ENCODE measurements at regions not wholly inside any gene's neighbourhood (a gene's known extent, or its start where the extent isn't known, plus 50 kb on each side); places are given as distances from the start of the nearest gene placed in this dataset.
"Not testable (repeated sequence)": the region's sequence is repeated elsewhere in the genome, so short reads cannot be mapped to it uniquely, and the experiment has no call there.

DNA sequence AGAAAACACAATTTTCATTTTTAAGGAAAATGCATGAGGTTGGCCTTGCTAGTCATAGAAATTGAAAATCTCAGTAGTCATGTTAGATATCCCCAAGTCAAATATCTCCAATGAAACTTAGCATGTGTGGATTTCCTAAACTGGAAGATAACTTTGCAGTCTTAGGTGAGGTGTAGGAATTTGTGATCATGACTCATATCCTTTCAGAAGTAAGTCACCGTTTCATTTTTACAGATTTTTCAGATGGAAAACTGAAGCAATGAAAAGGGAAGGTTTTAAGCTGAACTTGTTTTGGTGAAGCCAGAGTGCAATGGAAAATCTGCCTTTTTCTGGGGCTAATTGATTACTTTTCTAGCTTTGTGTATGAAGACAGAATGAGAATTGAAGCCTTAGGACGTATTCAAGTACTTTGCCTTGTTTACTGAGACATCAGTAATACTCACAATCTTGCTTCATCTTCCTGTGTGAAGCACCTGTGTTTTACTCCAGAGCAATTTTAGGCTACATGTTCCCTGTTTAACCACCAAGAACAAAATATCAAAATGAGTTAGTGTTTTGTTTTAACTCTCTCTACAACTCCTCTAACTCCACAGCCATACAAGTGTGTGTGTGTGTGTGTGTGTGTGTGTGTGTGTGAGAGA is 1662.8 kb upstream of the ADGRL3 start:
- ATAC-seq (ENCODE audit: low FRiP score in 2 of 2) = no peak
- no peak overlapping the region for H3K27ac ChIP-seq
- H3K4me3 ChIP-seq = no peak overlapping the region
- TF ChIP-seq, protein P1, sequence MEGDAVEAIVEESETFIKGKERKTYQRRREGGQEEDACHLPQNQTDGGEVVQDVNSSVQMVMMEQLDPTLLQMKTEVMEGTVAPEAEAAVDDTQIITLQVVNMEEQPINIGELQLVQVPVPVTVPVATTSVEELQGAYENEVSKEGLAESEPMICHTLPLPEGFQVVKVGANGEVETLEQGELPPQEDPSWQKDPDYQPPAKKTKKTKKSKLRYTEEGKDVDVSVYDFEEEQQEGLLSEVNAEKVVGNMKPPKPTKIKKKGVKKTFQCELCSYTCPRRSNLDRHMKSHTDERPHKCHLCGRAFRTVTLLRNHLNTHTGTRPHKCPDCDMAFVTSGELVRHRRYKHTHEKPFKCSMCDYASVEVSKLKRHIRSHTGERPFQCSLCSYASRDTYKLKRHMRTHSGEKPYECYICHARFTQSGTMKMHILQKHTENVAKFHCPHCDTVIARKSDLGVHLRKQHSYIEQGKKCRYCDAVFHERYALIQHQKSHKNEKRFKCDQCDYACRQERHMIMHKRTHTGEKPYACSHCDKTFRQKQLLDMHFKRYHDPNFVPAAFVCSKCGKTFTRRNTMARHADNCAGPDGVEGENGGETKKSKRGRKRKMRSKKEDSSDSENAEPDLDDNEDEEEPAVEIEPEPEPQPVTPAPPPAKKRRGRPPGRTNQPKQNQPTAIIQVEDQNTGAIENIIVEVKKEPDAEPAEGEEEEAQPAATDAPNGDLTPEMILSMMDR (IDR thresholded peaks at IDR 0.05) = no peak
- TF ChIP-seq EP300 (IDR thresholded peaks at IDR 0.05) (no peak), POLR2AphosphoS5 (IDR thresholded peaks at IDR 0.05) (no peak), POLR2A (IDR thresholded peaks at IDR 0.05) (no peak)
- H3K4me1 ChIP-seq = no peaks in the 10 kb centered on the region
- 53 to 62% methylated on average over 2 of the region's 2 CpGs for WGBS, 2 donors
- H3K36me3 ChIP-seq = no peaks in the 10 kb centered on the region
- DNase-seq = no peak
- H3K9me3 ChIP-seq = no peaks in the 10 kb centered on the region
- H3K27me3 ChIP-seq = no peaks in the 10 kb centered on the region

DNA sequence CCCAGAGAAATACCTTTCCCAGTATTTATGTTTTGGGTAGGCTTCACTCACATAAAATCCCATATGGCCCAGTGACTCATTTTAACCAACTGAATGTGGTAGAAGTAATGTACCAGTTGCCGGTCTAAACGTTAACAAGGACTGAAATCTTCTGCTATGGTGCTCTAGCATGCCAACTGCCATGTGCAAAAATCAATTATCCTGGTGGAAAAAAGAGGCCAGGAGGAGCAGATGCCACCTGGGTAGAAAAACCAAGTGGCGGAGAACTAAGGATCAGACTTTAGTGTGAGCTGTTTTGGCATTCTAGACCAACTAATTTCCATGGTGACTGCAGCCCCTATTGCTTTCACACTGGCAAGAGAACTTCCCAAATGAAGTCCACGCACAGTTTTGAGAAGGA is 1660.7 kb upstream of the ADGRL3 start:
- H3K27me3 ChIP-seq = no peaks in the 10 kb centered on the region
- WGBS, 2 donors = 91 to 94% methylated on average over 4 of the region's 4 CpGs
- TF ChIP-seq POLR2A (IDR thresholded peaks at IDR 0.05) = no peak
- no peak for TF ChIP-seq POLR2AphosphoS5 (IDR thresholded peaks at IDR 0.05)
- TF ChIP-seq EP300 (IDR thresholded peaks at IDR 0.05) = no peak
- TF ChIP-seq, protein P1 (IDR thresholded peaks at IDR 0.05) = no peak
- H3K27ac ChIP-seq = no peak overlapping the region
- no peaks in the 10 kb centered on the region for H3K4me1 ChIP-seq
- H3K9me3 ChIP-seq = no peaks in the 10 kb centered on the region
- ATAC-seq (ENCODE audit: low FRiP score in 2 of 2) = no peak
- no peak overlapping the region for H3K4me3 ChIP-seq
- H3K36me3 ChIP-seq = no peaks in the 10 kb centered on the region
- DNase-seq = no peak

DNA sequence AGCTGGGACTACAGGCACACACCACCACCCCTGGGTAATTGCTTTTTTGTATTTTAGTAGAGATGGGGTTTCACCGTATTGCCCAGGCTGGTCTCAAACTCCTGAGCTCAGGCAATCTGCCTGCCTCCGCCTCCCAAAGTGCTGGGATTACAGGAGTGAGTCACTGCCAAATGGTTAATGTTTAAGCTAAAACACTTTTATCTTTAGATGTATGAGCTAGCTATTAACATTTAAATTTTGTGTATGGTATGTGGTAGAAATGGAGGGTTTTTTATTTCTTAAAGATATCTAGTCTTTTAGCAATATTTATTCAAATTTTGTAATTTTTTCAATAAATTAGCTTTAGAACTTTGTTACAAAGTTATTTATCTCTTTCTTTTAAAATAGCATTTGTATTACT is 1659.8 kb upstream of the ADGRL3 start:
- WGBS, 2 donors = 78% methylated on average over 2 of the region's 2 CpGs
- no peak for ATAC-seq (ENCODE audit: low FRiP score in 2 of 2)
- TF ChIP-seq POLR2A (IDR thresholded peaks at IDR 0.05) = no peak
- TF ChIP-seq, protein P1 (IDR thresholded peaks at IDR 0.05) = no peak
- no peak for TF ChIP-seq POLR2AphosphoS5 (IDR thresholded peaks at IDR 0.05)
- TF ChIP-seq EP300 (IDR thresholded peaks at IDR 0.05) = no peak

DNA sequence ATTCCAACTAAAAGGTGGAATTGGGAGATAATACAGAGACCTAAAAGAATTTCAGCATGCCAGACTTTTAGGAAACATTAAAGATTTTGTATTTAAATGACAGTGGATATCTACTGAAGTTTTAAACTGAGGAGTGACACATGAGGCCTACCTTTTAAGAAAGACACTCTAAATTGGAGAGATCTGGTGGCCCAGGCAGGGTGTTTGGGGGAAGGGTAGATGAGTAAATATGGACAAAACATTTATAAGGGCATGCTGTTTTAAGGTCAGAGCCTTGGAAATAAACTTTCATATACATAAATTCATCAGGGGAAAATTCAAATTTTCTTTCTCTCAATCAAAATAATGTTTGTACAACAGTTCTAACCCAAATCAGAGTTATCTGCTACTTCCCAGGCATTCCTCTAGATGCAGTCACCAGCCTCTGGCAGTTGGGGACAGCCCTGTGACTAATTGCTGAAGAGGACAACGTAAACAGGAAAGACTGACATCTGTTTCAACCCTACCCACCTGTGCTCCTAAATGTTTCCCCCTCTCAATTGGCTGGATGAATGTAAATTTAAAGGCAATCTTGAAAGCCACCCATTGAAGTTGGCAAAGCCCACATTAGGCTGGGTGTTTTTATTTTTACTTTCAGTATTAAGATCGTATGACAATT is 1646.9 kb upstream of the ADGRL3 start:
- no peaks in the 10 kb centered on the region for H3K36me3 ChIP-seq
- DNase-seq = no peak
- no peaks in the 10 kb centered on the region for H3K4me1 ChIP-seq
- H3K4me3 ChIP-seq = peak overlapping the region in 2 of 4 donors; percentile 12 to 18
- no peak overlapping the region for H3K27ac ChIP-seq
- TF ChIP-seq, protein P1 (IDR thresholded peaks at IDR 0.05) = no peak
- TF ChIP-seq POLR2AphosphoS5 (IDR thresholded peaks at IDR 0.05) (no peak), EP300 (IDR thresholded peaks at IDR 0.05) (no peak), POLR2A (IDR thresholded peaks at IDR 0.05) (no peak)
- ATAC-seq (ENCODE audit: low FRiP score in 2 of 2) = no peak
- no peaks in the 10 kb centered on the region for H3K9me3 ChIP-seq
- H3K27me3 ChIP-seq = no peaks in the 10 kb centered on the region
- 28 to 32% methylated on average over 2 of the region's 2 CpGs for WGBS, 2 donors

More for the DNA sequence above, 1659.8 kb upstream of the ADGRL3 start:
- Histone ChIP-seq H3K4me1 (no peaks in the 10 kb centered on the region), H3K27ac (no peak overlapping the region), H3K9me3 (no peaks in the 10 kb centered on the region), H3K4me3 (no peak overlapping the region), H3K27me3 (no peaks in the 10 kb centered on the region), H3K36me3 (no peaks in the 10 kb centered on the region)
- DNase-seq = no peak

DNA sequence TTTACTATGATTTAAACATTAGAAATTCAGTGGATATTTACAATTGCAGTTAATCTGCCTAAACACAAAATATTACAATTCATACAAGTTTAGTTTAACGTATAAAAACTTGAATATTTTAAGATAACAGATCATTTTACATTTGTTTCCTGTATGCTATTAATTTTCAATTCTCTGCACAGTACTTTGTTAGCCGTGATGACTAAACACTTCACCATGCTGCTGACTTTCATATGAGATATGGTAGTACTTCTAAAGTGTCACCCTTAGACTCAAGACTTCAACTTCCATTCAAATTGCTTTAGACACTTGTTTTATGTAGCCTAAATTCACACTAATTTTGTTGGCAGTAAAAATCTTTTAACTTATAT is 1646.4 kb upstream of the ADGRL3 start:
- WGBS, 2 donors = 23 to 31% methylated on average over 2 of the region's 2 CpGs
- ATAC-seq (ENCODE audit: low FRiP score in 2 of 2) = no peak

DNA sequence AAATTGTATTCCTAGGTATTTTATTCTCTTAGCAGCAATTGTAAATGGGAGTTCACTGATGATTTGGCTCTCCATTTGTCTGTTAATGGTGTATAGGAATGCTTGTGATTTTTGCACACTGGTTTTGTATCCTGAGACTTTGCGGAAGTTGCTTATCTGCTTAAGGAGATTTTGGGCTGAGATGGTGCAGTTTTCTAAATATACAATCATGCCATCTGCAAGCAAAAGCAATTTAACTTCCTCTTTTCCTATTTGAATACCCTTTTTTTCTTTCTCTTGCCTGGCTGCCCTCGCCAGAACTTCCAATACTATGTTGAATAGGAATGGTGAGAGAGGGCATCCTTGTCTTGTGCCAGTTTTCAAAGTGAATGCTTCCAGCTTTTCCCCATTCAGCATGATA is 1643.9 kb upstream of the ADGRL3 start:
- not testable (repeated sequence) for DNase-seq; H3K36me3 ChIP-seq; H3K9me3 ChIP-seq; H3K4me3 ChIP-seq; H3K27ac ChIP-seq; H3K4me1 ChIP-seq; ATAC-seq (ENCODE audit: low FRiP score in 2 of 2); H3K27me3 ChIP-seq
- 56 to 59% methylated on average over 2 of the region's 2 CpGs for WGBS, 2 donors

More for the DNA sequence above, 1646.4 kb upstream of the ADGRL3 start:
- no peaks in the 10 kb centered on the region for H3K9me3 ChIP-seq
- TF ChIP-seq POLR2A (IDR thresholded peaks at IDR 0.05) (no peak), POLR2AphosphoS5 (IDR thresholded peaks at IDR 0.05) (no peak), EP300 (IDR thresholded peaks at IDR 0.05) (no peak)
- TF ChIP-seq, protein P1 (IDR thresholded peaks at IDR 0.05) = no peak
- no peak for DNase-seq
- no peaks in the 10 kb centered on the region for H3K27me3 ChIP-seq
- no peaks in the 10 kb centered on the region for H3K4me1 ChIP-seq
- H3K27ac ChIP-seq = no peak overlapping the region
- H3K36me3 ChIP-seq = no peaks in the 10 kb centered on the region
- H3K4me3 ChIP-seq = peak overlapping the region in 2 of 4 donors; percentile 12 to 18

DNA sequence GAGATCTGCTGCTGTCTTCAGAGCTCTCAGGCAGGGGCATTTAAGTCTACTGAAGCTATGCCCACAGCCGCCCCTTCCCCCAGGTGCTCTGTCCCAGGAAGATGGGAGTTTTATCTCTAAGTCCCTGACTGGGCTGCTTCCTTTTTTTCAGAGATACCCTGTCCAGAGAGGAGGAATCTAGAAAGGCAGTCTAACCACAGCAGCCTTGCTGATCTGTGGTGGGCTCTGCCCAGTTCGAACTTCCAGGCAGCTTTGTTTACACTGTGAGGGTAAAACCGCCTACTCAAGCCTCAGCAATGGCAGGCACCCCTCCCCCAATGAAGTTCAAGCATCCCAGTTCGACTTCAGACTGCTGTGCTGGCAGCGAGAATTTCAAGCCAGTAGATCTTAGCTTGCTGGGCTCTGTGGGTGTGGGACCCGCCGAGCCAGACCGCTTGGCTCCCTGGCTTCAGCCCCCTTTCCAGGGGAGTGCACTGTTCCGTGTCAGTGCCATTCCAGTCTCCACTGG is 1639.9 kb upstream of the ADGRL3 start:
- H3K27me3 ChIP-seq; H3K4me3 ChIP-seq; H3K4me1 ChIP-seq; H3K9me3 ChIP-seq; H3K36me3 ChIP-seq; ATAC-seq (ENCODE audit: low FRiP score in 2 of 2); H3K27ac ChIP-seq: not testable (repeated sequence)
- DNase-seq = peak in 1 of 2 donors; percentile 10
- 41 to 58% methylated on average over 4 to 9 of the region's 9 CpGs for WGBS, 2 donors

Measured in upper lobe of left lung (tissue), 6 donors.